MG63 (cell line): ENCODE measurements at regions not wholly inside any gene's neighbourhood (a gene's known extent, or its start where the extent isn't known, plus 50 kb on each side); places are given as distances from the start of the nearest gene placed in this dataset.
"Not testable (repeated sequence)": the region's sequence is repeated elsewhere in the genome, so short reads cannot be mapped to it uniquely, and the experiment has no call there.

Source experiments
- DNase-seq: peaks from one replicate; pipeline ENCODE4 v3.0.0-alpha.2; 2020
- H3K27me3 ChIP-seq: fragments of 250-450 bp; sonication (Bioruptor Pico); 2 replicates; pipeline ENCODE4 v1.5.1; 2020; ENCODE audit warnings: mild to moderate bottlenecking, moderate library complexity
- H3K36me3 ChIP-seq: fragments of 250-450 bp; sonication (Bioruptor Pico); 2 replicates; pipeline ENCODE4 v1.5.1; 2020; ENCODE audit warnings: mild to moderate bottlenecking, moderate library complexity
- H3K4me3 ChIP-seq: fragments of 250-450 bp; sonication (Bioruptor Pico); 2 replicates; pipeline ENCODE4 v1.5.1; 2020; ENCODE audit warnings: mild to moderate bottlenecking, moderate library complexity
- H3K9me3 ChIP-seq: fragments of 250-450 bp; sonication (Bioruptor Pico); 2 replicates; pipeline ENCODE4 v1.5.1; 2020; ENCODE audit warnings: mild to moderate bottlenecking, moderate library complexity

DNA sequence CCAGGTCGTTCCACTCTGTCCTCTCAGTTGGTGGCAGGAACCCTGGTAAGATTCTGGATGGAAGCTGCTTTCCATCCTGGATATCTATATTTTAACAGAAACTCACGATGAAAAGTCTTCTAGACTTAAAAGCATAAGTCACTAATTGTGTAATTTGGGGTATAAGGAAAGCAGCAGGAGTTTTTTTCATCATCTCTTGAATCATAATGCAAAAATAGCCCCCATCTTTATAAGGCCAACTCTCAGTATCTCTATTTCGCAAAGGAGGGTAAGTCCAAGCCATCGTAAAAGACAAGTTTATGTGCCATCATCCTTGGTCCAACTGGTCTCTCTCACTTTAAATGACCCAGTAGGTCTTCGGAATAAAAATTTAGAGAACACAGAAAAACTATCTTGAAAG lies 95.1 kb downstream of the FAM50B start:
- Histone ChIP-seq H3K27me3 (peaks cover 2% of the 10 kb centered on the region; the same call in 1 of the 2 replicates), H3K36me3 (no peaks in the 10 kb centered on the region), H3K9me3 (no peaks in the 10 kb centered on the region), H3K4me3 (no peak overlapping the region)
- no peak for DNase-seq

DNA sequence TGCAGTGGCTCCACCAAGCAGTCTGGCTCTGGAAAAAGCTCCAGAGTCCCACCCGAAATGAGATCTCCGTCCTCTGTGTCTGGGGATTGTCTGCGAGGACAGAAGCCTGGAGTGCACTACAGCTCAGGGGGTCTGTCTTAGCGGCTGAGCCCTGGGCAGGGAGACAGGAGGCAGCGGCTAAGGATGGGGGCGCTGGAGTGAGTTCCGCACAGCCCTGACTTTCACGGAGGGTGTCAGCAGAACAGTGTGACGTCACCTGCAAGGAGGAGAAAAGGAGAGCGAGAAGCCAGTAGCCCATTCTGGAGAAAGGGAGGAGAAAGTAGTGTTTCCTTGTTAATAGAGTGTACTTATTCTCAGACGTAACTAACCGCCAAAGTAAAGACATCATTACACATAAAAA lies 97.6 kb downstream of the FAM50B start:
- Histone ChIP-seq H3K36me3 (no peaks in the 10 kb centered on the region), H3K9me3 (no peaks in the 10 kb centered on the region), H3K27me3 (peaks cover 2% of the 10 kb centered on the region; the same call in 1 of the 2 replicates), H3K4me3 (no peak overlapping the region)
- DNase-seq = no peak

DNA sequence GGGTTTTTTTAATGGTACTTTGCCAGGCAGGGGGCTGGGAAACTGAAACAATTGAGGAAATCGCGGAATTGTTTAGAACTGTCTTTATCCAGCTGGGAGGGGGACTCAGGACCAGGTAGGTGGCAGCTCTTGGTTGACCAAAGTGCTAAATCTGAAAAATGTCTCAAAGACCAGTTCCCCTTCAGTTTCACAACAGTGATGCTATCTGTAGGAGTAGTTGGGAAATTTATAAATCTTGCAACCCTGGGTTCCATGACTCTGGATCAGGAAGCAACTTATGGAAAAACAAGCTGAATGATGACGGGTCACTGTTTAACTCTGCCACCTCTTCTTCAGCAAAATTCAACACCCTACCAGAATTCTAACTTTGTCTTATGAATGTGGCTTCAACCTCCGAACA lies 99.7 kb downstream of the FAM50B start:
- DNase-seq = no peak
- no peak overlapping the region for H3K4me3 ChIP-seq
- H3K36me3 ChIP-seq = no peaks in the 10 kb centered on the region
- H3K9me3 ChIP-seq = no peaks in the 10 kb centered on the region
- peaks cover 2% of the 10 kb centered on the region; the same call in 1 of the 2 replicates for H3K27me3 ChIP-seq

DNA sequence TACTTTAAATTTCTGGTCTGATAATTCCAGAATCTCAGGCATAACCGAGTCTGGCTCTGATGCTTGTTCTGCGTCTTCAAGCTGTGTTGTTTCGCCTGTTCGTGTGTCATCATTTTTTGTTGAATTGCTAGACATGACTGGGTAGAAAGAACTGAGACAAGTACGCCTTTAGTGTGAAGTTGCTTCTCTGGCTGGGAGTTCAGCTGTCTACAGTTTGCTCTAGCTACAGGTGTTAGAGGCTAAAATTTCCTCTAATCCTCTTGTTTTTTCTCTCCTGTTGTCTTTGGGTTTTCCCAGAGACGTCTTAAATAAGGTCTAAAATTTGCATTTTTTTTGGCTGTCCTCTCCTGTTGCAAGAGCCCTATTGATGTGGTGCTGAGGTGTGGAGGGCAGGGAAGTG lies 100.3 kb downstream of the FAM50B start:
- Histone ChIP-seq H3K27me3 (peaks cover 2% of the 10 kb centered on the region; the same call in 1 of the 2 replicates), H3K4me3 (no peak overlapping the region), H3K9me3 (no peaks in the 10 kb centered on the region), H3K36me3 (no peaks in the 10 kb centered on the region)
- no peak for DNase-seq

DNA sequence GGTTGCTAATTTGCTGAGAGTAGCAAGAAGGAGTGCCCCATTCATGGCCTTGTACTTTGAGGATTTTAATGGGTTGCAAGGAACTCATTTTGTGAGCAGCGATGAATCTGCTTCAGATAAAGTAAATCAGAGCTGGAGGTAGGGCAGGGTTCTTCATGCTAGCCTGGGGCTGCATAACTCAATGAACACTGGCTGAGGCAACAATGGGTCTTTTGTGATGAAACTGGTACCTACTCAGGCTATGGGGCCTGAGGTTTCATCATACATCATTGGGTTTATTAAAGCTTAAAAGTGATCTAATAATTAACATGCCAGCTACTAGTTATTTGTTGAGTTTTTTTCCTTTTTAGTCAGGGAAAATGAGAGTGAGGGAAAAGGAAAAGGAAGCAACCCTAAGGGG lies 106.9 kb downstream of the FAM50B start:
- Histone ChIP-seq H3K36me3 (no peaks in the 10 kb centered on the region), H3K9me3 (no peaks in the 10 kb centered on the region), H3K4me3 (no peak overlapping the region), H3K27me3 (no peaks in the 10 kb centered on the region)
- DNase-seq = no peak

DNA sequence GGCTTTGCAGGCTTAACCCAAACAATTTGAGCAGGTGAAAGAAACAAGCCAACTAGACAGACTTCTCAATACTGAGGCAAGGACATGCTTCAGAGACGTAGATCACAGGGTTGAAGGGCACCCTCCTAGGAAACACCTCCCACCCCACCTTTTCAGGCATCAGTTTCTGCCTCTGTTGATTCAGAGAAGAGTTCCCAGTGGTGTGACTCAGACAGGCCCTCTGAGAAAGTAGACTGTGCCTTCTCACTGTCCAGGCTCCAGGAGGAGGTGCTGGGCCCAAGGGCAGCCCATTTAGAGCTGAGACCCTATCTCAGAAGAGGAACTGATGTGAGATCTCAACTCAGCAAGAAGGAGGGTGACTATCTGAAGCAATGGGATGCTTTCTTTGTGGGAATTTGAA lies 108.1 kb downstream of the FAM50B start:
- Histone ChIP-seq H3K9me3 (no peaks in the 10 kb centered on the region), H3K36me3 (no peaks in the 10 kb centered on the region), H3K27me3 (no peaks in the 10 kb centered on the region), H3K4me3 (no peak overlapping the region)
- no peak for DNase-seq

DNA sequence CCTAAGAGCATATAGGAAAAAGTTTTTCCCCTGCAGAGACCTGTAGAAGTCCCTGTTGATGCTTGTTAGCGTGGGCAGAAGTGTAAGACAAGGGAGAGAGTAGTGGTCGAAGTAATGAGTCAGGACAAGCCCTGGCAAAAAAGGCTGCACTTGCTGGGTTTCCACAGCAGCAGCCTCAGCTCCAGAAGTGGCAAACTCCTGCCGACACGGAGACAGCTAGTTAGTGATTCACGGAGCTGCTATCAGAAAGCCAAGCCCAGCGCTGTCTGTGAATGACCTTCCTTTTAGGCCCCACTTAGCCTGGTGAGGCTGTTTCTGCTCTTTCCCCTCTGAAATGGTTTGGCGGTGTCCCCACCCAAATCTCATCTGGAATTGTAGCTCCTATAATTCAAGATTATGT lies 109.1 kb downstream of the FAM50B start:
- no peak for DNase-seq

DNA sequence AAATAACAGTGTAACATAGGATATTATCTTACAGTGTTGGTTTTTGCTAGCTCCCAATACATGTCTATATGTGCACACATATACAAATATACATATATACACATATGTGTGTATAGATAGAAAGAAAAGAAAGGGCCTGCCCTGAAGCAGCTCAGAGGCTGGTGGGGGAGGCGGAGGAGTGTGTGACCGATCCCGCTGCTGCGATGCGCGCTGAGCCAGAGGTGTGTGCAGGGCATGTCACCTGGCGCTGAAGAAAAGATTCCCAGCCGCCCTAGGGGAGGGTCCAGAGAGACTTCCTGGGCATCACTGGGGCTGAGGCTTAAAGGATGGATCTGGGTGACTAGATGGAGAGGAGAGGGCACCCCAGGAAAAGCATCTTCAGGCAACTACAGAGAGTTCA lies 110.2 kb downstream of the FAM50B start:
- no peak overlapping the region for H3K4me3 ChIP-seq
- H3K36me3 ChIP-seq = no peaks in the 10 kb centered on the region
- no peaks in the 10 kb centered on the region for H3K9me3 ChIP-seq
- DNase-seq = no peak
- no peaks in the 10 kb centered on the region for H3K27me3 ChIP-seq

More for the DNA sequence above, 109.1 kb downstream of the FAM50B start:
- no peak overlapping the region for H3K4me3 ChIP-seq
- H3K36me3 ChIP-seq = no peaks in the 10 kb centered on the region
- H3K27me3 ChIP-seq = no peaks in the 10 kb centered on the region
- no peaks in the 10 kb centered on the region for H3K9me3 ChIP-seq

DNA sequence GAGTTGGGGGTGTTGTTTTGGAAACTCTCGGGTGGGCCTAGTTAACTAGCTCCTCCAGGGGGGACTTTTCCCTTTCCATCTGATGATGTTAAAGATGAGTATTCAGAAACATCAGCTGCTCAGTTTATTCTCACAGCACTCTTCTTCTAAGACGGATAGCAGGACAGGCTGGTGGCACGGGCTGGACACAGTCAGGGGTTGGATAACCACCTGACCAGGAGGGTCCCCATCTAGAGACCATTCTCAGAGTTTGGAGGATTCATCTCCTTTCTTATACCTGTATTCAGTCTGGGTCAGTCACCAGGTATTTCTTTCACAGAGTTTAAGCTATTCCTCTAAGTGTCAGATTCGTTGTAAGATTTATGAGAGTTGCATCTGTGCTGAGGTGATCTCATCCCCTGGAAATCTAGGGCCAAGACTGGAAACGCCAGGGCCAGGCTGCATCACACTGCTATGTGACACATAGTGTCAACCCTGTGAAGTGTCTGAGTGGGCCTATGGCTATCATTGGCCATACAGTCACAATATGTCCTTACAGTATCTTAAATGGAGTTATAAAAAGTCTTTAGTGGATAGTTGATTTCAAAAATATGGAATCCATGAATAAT lies 111.7 kb downstream of the FAM50B start:
- no peak for DNase-seq

DNA sequence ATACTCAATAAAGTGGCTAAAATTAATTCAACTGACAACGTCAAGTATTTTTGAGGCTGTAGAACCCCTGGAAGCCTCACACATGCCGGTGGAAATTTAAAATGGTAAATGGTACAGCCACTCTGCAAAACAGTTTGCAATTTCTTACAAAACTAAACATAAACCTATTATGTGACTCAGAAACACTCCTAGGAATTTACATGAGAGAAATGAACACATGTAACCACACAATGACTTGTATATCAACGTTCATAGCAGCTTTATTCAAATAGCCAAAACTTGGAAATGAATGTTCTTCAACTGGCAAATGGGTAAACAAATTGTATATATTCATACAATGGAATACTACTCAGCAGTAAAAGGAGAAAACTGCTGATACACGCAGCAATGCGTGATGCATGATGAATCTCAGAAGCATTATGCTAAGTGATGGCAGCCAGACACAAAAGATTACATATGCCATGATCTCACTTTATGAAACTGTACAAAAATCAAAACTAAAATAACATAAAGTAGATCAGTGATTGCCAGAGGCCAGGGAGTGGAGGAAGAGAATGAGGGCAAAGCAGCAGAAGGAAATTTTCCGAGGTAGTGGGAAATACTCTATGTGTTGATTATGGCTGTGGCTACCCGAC lies 112.5 kb downstream of the FAM50B start:
- DNase-seq = peak; percentile 11
- Histone ChIP-seq H3K9me3 (no peaks in the 10 kb centered on the region), H3K4me3 (no peak overlapping the region), H3K36me3 (no peaks in the 10 kb centered on the region), H3K27me3 (no peaks in the 10 kb centered on the region)

More for the DNA sequence above, 111.7 kb downstream of the FAM50B start:
- Histone ChIP-seq H3K36me3 (no peaks in the 10 kb centered on the region), H3K27me3 (no peaks in the 10 kb centered on the region), H3K9me3 (no peaks in the 10 kb centered on the region), H3K4me3 (no peak overlapping the region)

DNA sequence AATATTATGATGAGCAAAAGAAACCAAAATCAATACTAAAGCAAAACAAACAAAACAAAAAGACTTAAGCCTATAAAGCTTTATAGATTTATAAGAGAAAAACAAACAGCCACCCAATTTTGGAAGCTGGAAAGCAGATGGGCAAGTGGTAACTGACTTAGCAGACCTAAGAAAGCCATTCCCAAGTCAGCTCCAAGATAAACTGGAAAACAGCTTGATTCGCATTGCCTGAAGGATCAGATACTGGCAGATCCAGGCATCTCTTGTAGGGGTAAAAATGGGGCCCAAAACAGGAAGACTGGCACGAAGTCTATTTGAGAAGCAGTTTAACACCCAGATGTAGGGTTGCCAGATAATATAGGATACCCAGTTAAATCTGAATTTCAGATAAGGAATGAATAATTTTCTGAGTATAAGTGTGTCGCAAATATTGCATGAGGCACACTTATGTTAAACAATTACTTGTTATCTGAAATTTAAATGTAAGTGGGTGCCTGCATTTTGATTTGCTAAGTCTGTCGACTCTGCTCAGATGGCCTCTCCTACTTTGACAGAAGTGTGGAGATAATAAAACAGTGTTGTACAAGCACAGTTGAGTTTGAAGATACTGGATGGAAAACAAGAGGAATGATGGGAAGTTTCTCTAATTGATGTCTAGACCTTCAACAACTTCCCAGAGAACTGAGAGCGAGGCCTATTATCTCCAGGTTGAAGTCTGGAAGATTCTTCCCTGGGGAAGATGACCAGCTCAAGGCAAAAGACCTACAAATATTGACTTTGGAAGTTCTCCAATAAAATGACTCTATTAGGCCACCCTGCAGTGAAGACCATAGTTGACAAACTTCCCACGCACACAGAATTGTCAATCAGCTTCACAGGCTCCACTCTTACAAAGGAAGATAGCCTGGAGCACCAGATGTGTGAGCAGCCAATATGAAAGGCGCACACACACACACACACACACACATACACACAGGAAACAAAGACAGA lies 113.4 kb downstream of the FAM50B start:
- Histone ChIP-seq H3K36me3 (no peaks in the 10 kb centered on the region), H3K4me3 (no peak overlapping the region), H3K27me3 (no peaks in the 10 kb centered on the region), H3K9me3 (no peaks in the 10 kb centered on the region)
- no peak for DNase-seq

DNA sequence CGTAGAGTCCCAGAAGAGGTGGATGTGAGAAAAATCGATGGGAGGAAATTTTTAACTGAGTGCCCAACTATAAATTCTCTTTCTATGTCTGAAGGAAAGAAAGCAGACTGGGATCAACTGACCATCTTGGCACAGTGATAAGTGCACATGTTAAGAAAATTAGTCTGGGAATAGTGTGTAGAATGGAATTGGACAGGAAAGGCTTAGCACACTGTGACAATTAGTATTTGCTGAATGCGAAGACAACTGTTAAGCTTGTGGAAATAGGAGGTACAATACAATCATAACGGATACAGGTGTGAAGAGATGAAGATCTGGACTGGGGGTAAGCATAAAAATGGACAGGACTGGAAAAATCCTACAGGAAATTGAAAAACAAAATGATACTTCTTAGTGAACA lies 114.3 kb downstream of the FAM50B start:
- Histone ChIP-seq H3K36me3 (no peaks in the 10 kb centered on the region), H3K27me3 (no peaks in the 10 kb centered on the region), H3K9me3 (no peaks in the 10 kb centered on the region), H3K4me3 (no peak overlapping the region)
- no peak for DNase-seq

DNA sequence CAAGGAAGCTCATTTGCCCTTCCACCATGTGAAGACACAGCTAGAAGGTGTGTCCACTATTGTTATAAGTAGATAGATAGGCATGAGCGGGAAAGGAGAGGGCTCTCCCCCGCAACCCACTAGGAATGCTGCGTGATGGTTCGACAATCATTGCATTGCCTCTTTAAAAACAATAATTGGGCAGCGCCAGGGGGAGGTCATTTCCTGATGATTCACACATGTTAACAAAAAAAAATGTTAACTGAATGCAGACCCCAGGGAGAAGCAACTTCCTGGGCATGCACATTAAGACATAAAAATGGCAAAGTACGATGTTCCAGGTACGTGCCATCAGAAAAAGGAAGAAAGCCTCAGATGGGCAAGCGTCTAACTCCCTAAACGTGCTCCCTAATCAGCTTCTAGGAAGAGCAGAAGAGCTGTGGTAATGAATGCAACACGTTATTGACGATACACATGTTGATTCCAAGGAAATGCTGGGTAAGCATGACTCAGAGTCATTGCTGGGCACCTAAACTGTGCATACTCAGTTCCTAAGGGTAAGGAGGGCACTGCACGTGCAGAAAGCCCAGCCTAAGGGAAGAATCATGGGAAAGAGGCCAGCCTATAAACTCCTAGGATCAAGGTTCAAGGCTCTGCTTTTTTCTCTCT lies 113.7 kb downstream of the FAM217A start:
- Histone ChIP-seq H3K27me3 (no peaks in the 10 kb centered on the region), H3K4me3 (no peak overlapping the region), H3K36me3 (no peaks in the 10 kb centered on the region), H3K9me3 (no peaks in the 10 kb centered on the region)
- peak; percentile 62 for DNase-seq

DNA sequence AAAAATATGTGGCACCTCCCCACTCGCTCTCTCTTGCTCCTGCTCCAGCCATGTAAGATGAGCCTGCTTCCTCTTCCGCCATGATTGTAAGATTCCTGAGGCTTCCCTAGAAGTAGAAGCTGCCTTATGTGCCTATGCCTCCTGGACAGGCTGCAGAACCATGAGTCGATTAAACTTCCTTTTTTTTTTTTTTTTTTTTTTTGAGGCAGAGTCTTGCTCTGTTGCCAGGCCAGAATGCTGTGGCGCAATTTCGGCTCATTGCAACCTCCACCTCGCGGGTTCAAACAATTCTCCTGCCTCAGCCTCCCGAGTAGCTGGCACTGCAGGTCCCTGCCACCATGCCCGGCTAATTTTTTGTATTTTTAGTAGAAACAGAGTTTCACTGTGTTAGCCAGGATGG lies 112.5 kb downstream of the FAM217A start:
- Histone ChIP-seq H3K36me3 (no peaks in the 10 kb centered on the region), H3K9me3 (no peaks in the 10 kb centered on the region), H3K27me3 (no peaks in the 10 kb centered on the region), H3K4me3 (no peak overlapping the region)
- DNase-seq = no peak

DNA sequence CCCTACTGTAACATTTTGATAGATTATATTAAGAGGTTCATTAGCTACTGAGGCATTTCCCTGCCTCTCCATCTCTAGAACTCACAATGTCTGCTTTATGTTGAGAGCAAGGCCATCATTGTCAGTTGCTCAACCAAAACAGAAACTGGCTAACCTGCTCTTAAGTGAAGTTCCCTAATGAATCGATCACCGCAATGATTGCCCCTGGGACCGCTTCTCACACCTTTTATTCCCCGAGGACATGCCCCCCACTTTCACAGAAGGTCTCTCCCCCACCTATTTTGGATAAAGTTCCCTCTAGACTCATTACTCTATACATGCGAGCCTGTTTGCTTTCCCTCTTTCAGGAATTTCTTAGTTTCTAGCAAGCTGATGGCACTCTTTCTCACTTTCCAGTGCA lies 108.8 kb downstream of the FAM217A start:
- no peak for DNase-seq
- no peaks in the 10 kb centered on the region for H3K9me3 ChIP-seq
- H3K4me3 ChIP-seq = no peak overlapping the region
- no peaks in the 10 kb centered on the region for H3K36me3 ChIP-seq
- no peaks in the 10 kb centered on the region for H3K27me3 ChIP-seq

DNA sequence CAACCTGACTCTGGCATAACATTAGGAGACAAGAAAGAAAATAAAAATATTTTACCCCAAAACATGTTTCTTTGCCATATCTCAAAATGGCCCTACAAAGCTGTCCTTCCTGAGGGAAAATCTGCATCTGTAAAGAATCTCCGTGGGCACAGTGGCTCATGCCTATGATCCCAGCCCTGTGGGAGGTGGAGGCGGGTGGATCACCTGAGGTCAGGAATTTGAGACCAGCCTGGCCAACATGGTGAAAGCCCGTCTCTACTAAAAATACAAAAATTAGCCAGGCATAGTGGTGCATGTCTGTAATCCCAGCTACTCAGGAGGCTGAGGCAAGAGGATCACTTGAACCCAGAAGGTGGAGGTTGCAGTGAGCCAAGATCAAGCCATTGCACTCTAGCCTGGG lies 105.8 kb downstream of the FAM217A start:
- not testable (repeated sequence) for H3K27me3 ChIP-seq, H3K9me3 ChIP-seq, DNase-seq, H3K4me3 ChIP-seq, H3K36me3 ChIP-seq
